Mucosa of descending colon (tissue), 3 donors: ENCODE measurements at regions not wholly inside any gene's neighbourhood (a gene's known extent, or its start where the extent isn't known, plus 50 kb on each side); places are given as distances from the start of the nearest gene placed in this dataset.

Source experiments
- ATAC-seq: fragments of 200-7000 bp; cut with Tn5 transposase; one replicate; pipeline ENCODE4 v1.9.1; 2020; ENCODE audit warnings: mild to moderate bottlenecking, moderate library complexity
- DNase-seq, 3 donors: peaks; one replicate each; pipeline ENCODE4 v3.0.0-alpha.2; 2020
- H3K36me3 ChIP-seq: fragments of 200-600 bp; one replicate; pipeline ENCODE4 v1.8.0; 2021; ENCODE audit warnings: low read depth, mild to moderate bottlenecking
- H3K4me1 ChIP-seq: fragments of 200-600 bp; one replicate; pipeline ENCODE4 v1.8.0; 2021; ENCODE audit warnings: low read depth, mild to moderate bottlenecking
- H3K4me3 ChIP-seq: fragments of 200-600 bp; one replicate; pipeline ENCODE4 v1.8.0; 2021; ENCODE audit warnings: mild to moderate bottlenecking
- H3K9me3 ChIP-seq: fragments of 200-600 bp; one replicate; pipeline ENCODE4 v1.8.0; 2021; ENCODE audit warnings: mild to moderate bottlenecking
- intact Hi-C, 2 donors: fragments of 100-400 bp; cut with DNase I in 1 of 2; cut with micrococcal nuclease in 1 of 2; formaldehyde crosslinking; loops; one replicate each; pipeline versions ENCODE4 v1.11.0 to v1.11.1; 2022; cut with DNase I, micrococcal nuclease
- TF ChIP-seq, protein P1 (sequence below): fragments of 200-600 bp; IDR thresholded peaks from one replicate; pipeline ENCODE4 v1.8.0; 2022; ENCODE audit warnings: antibody characterized with exemption, mild to moderate bottlenecking
- donor health status: DM: no; HTN: no; CAD: no; lungs with moderate emphysema.
- donor health status: DM: no; HTN: no; CAD: no.
- donor health status: DM: no; HTN: yes; CAD: no.

DNA sequence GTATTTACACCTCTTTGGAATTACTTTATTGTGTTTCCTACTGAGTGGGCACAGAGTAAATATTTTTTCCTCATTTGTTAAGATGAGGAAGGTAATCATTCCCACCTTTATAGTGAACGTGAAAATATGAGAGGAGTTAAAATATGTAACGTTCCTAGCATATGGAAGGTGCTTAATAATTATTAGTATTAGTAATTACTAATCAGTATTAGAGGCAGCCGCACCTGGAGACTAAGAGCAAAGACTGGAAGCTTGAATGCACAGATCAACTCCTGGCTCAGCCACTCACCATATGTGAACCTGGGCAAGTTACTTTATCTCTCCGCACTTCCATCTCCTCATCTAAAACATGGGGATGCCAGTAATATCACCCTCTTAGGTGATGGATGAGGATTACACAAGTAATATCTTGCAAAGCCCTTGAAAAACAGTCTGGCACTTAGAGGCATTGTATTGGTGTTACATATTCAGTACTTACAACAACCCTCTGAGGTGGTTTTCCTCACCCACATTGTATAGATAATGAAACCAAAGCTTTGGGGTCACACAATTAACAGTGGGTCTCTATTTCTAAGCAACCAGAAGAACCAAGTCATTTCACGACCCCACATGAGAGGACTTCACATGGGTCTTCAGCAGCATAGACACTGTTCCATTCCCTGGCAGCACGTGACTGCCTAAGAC lies 100.3 kb upstream of the KCTD1 start:
- DNase-seq: no peak
- no peaks in the 10 kb centered on the region for H3K4me1 ChIP-seq
- intact Hi-C loops: loop anchor here in 1 of 2 donors (2.0 kb wide), 1 partner anchor 28 kb away; no protein-coding TSS in a partner anchor
- TF ChIP-seq, protein P1, sequence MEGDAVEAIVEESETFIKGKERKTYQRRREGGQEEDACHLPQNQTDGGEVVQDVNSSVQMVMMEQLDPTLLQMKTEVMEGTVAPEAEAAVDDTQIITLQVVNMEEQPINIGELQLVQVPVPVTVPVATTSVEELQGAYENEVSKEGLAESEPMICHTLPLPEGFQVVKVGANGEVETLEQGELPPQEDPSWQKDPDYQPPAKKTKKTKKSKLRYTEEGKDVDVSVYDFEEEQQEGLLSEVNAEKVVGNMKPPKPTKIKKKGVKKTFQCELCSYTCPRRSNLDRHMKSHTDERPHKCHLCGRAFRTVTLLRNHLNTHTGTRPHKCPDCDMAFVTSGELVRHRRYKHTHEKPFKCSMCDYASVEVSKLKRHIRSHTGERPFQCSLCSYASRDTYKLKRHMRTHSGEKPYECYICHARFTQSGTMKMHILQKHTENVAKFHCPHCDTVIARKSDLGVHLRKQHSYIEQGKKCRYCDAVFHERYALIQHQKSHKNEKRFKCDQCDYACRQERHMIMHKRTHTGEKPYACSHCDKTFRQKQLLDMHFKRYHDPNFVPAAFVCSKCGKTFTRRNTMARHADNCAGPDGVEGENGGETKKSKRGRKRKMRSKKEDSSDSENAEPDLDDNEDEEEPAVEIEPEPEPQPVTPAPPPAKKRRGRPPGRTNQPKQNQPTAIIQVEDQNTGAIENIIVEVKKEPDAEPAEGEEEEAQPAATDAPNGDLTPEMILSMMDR: no peak
- H3K4me3 ChIP-seq: no peak overlapping the region
- no peaks in the 10 kb centered on the region for H3K36me3 ChIP-seq
- H3K9me3 ChIP-seq: no peaks in the 10 kb centered on the region
- no peak for ATAC-seq

DNA sequence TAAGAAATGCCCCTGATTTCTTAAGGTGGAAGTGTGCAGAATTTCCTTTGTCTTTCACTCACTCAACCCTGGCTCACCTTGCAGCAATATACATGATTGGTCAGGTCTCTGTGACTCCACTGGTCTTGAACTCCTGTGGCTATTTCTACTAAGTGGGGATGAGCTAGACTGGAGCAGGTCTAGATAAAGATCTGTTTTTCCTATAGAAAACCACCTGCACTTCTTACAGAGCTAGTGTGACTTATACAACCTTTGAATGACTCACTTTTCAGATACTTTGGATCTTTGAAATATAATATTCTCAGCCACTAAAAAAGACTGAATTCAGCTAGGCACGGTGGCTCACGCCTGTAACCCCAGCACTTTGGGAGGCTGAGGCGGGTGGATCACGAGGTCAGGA lies 98.5 kb upstream of the KCTD1 start:
- TF ChIP-seq, protein P1: no peak
- no peaks in the 10 kb centered on the region for H3K36me3 ChIP-seq
- intact Hi-C loops: no loop called here
- H3K4me3 ChIP-seq: no peak overlapping the region
- DNase-seq (no peak), ATAC-seq (no peak)
- no peaks in the 10 kb centered on the region for H3K4me1 ChIP-seq
- no peaks in the 10 kb centered on the region for H3K9me3 ChIP-seq

DNA sequence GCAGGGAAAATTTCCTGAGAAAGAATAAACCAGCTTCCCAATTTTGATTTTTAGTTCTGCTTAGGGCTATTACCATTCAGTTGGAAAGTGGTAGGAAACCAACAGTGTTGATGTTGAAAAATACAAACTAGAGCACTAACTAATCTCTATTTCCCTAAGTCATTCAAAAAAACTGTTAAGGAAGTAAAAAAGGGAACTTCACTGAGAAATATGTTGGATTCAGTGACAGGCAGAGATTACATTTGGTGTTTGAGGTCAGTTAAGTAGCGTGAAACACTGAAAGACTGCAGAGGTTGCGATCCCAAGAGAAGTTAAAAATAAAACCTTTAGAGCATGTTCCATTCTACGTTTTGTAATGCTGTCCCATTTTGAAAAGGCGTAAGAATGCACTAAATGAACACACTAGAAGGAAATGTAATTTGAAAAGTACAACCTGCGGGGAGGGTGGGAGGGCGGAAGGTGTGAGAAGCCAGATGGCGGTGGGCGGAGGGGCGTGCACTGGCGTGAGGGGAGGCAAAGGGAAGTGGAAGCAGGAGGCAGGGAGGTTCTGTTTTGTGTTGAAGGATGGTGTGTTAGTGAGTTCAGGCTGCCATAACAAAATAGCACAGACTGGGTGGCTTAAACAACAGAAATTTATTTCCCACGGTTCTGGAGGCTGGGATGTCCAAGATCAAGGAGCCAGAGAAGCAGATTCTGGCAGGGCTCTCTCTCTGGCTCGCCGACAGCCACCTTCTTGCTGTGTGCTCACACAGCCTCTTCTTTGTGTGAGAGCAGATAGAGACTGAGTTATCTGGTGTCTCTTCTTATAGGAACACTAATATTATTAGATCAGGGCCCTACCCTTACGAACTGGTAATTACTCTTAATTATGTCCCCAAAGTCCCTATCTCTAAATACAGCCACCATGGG lies 94.3 kb upstream of the KCTD1 start:
- Histone ChIP-seq H3K4me3 (no peak overlapping the region), H3K9me3 (no peaks in the 10 kb centered on the region), H3K4me1 (no peaks in the 10 kb centered on the region), H3K36me3 (no peaks in the 10 kb centered on the region)
- DNase-seq (no peak), ATAC-seq (no peak)
- intact Hi-C loops: no loop called here
- TF ChIP-seq, protein P1: no peak

DNA sequence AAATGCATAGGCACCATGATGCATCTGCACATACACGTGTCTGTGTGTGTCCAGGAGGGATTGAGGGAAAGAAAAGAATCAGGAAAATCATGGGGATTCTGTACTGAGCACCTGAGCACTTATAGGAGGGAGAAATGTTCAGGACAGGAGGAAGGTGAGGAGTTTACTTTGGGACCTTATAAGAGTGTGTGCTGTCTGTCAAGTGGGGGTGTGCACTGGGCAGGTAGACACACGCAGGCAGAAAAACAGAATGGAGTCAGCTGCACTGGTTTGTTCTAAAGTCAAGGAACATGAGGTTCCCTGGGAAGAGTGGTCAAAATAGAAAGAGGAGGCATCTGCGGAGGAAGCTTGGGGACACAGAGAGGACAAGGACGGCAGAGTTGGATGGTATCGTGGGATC lies 92.2 kb upstream of the KCTD1 start:
- DNase-seq (no peak), ATAC-seq (no peak)
- H3K4me3 ChIP-seq: no peak overlapping the region
- TF ChIP-seq, protein P1: no peak
- intact Hi-C loops: no loop called here
- no peaks in the 10 kb centered on the region for H3K36me3 ChIP-seq
- no peaks in the 10 kb centered on the region for H3K9me3 ChIP-seq
- no peaks in the 10 kb centered on the region for H3K4me1 ChIP-seq

DNA sequence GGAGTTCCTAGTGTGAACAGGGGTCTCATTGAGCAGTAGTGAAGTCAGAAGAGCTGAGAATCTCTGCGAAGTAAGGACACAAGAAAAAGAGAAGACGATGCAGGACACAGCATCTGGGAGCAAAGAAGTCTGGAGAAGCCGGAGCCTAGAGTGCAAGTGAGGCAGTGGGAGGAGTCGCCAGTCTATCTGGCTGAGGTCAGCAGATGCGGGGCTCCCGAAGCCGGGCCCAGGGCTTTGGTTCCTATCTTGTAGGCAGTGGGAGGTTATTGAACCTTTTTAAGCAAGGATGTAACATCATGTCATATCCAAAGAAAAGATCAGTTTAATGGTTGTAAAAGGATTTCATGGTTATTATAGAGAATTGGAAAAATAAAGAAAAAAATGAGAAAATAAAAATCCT lies 90.8 kb upstream of the KCTD1 start:
- TF ChIP-seq, protein P1: no peak

More for the DNA sequence above, 90.8 kb upstream of the KCTD1 start:
- ATAC-seq: no peak
- H3K36me3 ChIP-seq: no peaks in the 10 kb centered on the region
- no peaks in the 10 kb centered on the region for H3K9me3 ChIP-seq
- no peak for DNase-seq
- intact Hi-C loops: no loop called here
- no peaks in the 10 kb centered on the region for H3K4me1 ChIP-seq
- no peak overlapping the region for H3K4me3 ChIP-seq
